ENCODE measurements at regions not wholly inside any gene's neighbourhood (a gene's known extent, or its start where the extent isn't known, plus 50 kb on each side); places are given as distances from the start of the nearest gene placed in this dataset.

- H3K27ac ChIP-seq (ENCODE audit: low read depth in 1 of 2, low read length in 2 of 2) = no peak overlapping the region
- no peaks in the 10 kb centered on the region for H3K9me3 ChIP-seq (ENCODE audit: control insufficient read depth, low read length)
- no peaks in the 10 kb centered on the region for H3K4me1 ChIP-seq (ENCODE audit: control insufficient read depth in 1 of 2, insufficient read depth in 2 of 2, low read length in 2 of 2)
- H3K4me3 ChIP-seq (ENCODE audit: low read length in 2 of 2) = no peak overlapping the region
- 95% methylated on average over 2 of the region's 2 CpGs for WGBS, 2 donors
- no peak for DNase-seq
- H3K36me3 ChIP-seq (ENCODE audit: control insufficient read depth in 1 of 2, insufficient read depth in 2 of 2, low read length in 1 of 2) = no peaks in the 10 kb centered on the region
- no peaks in the 10 kb centered on the region for H3K27me3 ChIP-seq (ENCODE audit: control insufficient read depth in 1 of 2, insufficient read depth in 2 of 2, low read length in 1 of 2)
- intact Hi-C loops (cut with DNase I) = loop anchor here in 1 of 2 donors (10.0 kb wide), 1 partner anchor 157 kb away; no protein-coding TSS in a partner anchor
- ATAC-seq (ENCODE audit: low FRiP score) = no peak
These were observed 143.3 kb downstream of the FTCDNL1 start for GRCh38 chr2:199707593-199708185.

- intact Hi-C loops (cut with DNase I) = loop anchor here in 1 of 2 donors (10.0 kb wide), 1 partner anchor 159 kb away; no protein-coding TSS in a partner anchor
- no peaks in the 10 kb centered on the region for H3K27me3 ChIP-seq (ENCODE audit: control insufficient read depth in 1 of 2, insufficient read depth in 2 of 2, low read length in 1 of 2)
- H3K4me3 ChIP-seq (ENCODE audit: low read length in 2 of 2) = no peak overlapping the region
- ATAC-seq (ENCODE audit: low FRiP score) (no peak), DNase-seq (no peak)
- no peaks in the 10 kb centered on the region for H3K4me1 ChIP-seq (ENCODE audit: control insufficient read depth in 1 of 2, insufficient read depth in 2 of 2, low read length in 2 of 2)
- no peak overlapping the region for H3K27ac ChIP-seq (ENCODE audit: low read depth in 1 of 2, low read length in 2 of 2)
- H3K9me3 ChIP-seq (ENCODE audit: control insufficient read depth, low read length) = no peaks in the 10 kb centered on the region
- 90 to 92% methylated on average over 1 of the region's 1 CpG for WGBS, 2 donors
- no peaks in the 10 kb centered on the region for H3K36me3 ChIP-seq (ENCODE audit: control insufficient read depth in 1 of 2, insufficient read depth in 2 of 2, low read length in 1 of 2)
These were observed 145.5 kb downstream of the FTCDNL1 start for GRCh38 chr2:199705538-199705937.

GRCh38 chr2:199704358-199705238 lies 146.4 kb downstream of the FTCDNL1 start:
- ATAC-seq (ENCODE audit: low FRiP score) = no peak
- Histone ChIP-seq H3K27me3 (ENCODE audit: control insufficient read depth in 1 of 2, insufficient read depth in 2 of 2, low read length in 1 of 2) (no peaks in the 10 kb centered on the region), H3K4me1 (ENCODE audit: control insufficient read depth in 1 of 2, insufficient read depth in 2 of 2, low read length in 2 of 2) (no peaks in the 10 kb centered on the region), H3K9me3 (ENCODE audit: control insufficient read depth, low read length) (no peaks in the 10 kb centered on the region), H3K27ac (ENCODE audit: low read depth in 1 of 2, low read length in 2 of 2) (no peak overlapping the region), H3K4me3 (ENCODE audit: low read length in 2 of 2) (no peak overlapping the region), H3K36me3 (ENCODE audit: control insufficient read depth in 1 of 2, insufficient read depth in 2 of 2, low read length in 1 of 2) (no peaks in the 10 kb centered on the region)
- intact Hi-C loops (cut with DNase I) = loop anchor here in 1 of 2 donors (10.0 kb wide), 1 partner anchor 160 kb away; no protein-coding TSS in a partner anchor
- no peak for DNase-seq
- 73 to 79% methylated on average over 1 of the region's 1 CpG for WGBS, 2 donors

- intact Hi-C loops (cut with DNase I) = loop anchor here in 1 of 2 donors (10.0 kb wide), 1 partner anchor 162 kb away; no protein-coding TSS in a partner anchor
- Histone ChIP-seq H3K27ac (ENCODE audit: low read depth in 1 of 2, low read length in 2 of 2) (no peak overlapping the region), H3K4me3 (ENCODE audit: low read length in 2 of 2) (no peak overlapping the region), H3K9me3 (ENCODE audit: control insufficient read depth, low read length) (no peaks in the 10 kb centered on the region), H3K36me3 (ENCODE audit: control insufficient read depth in 1 of 2, insufficient read depth in 2 of 2, low read length in 1 of 2) (no peaks in the 10 kb centered on the region), H3K4me1 (ENCODE audit: control insufficient read depth in 1 of 2, insufficient read depth in 2 of 2, low read length in 2 of 2) (no peaks in the 10 kb centered on the region), H3K27me3 (ENCODE audit: control insufficient read depth in 1 of 2, insufficient read depth in 2 of 2, low read length in 1 of 2) (no peaks in the 10 kb centered on the region)
- WGBS, 2 donors = 59 to 62% methylated on average over 2 of the region's 2 CpGs
- ATAC-seq (ENCODE audit: low FRiP score) = no peak
- no peak for DNase-seq
These were observed 147.8 kb downstream of the FTCDNL1 start for GRCh38 chr2:199703199-199703598.

- no peaks in the 10 kb centered on the region for H3K36me3 ChIP-seq (ENCODE audit: control insufficient read depth in 1 of 2, insufficient read depth in 2 of 2, low read length in 1 of 2)
- H3K27ac ChIP-seq (ENCODE audit: low read depth in 1 of 2, low read length in 2 of 2) = no peak overlapping the region
- H3K9me3 ChIP-seq (ENCODE audit: control insufficient read depth, low read length) = no peaks in the 10 kb centered on the region
- intact Hi-C loops (cut with DNase I) = no loop called here
- ATAC-seq (ENCODE audit: low FRiP score) (no peak), DNase-seq (no peak)
- no peaks in the 10 kb centered on the region for H3K27me3 ChIP-seq (ENCODE audit: control insufficient read depth in 1 of 2, insufficient read depth in 2 of 2, low read length in 1 of 2)
- H3K4me1 ChIP-seq (ENCODE audit: control insufficient read depth in 1 of 2, insufficient read depth in 2 of 2, low read length in 2 of 2) = no peaks in the 10 kb centered on the region
- no peak overlapping the region for H3K4me3 ChIP-seq (ENCODE audit: low read length in 2 of 2)
These were observed 153.5 kb downstream of the FTCDNL1 start for GRCh38 chr2:199697469-199697868.

GRCh38 chr2:199696048-199696447 lies 154.9 kb downstream of the FTCDNL1 start:
- H3K27ac ChIP-seq (ENCODE audit: low read depth in 1 of 2, low read length in 2 of 2) = no peak overlapping the region
- no peaks in the 10 kb centered on the region for H3K27me3 ChIP-seq (ENCODE audit: control insufficient read depth in 1 of 2, insufficient read depth in 2 of 2, low read length in 1 of 2)
- intact Hi-C loops (cut with DNase I) = no loop called here
- H3K4me1 ChIP-seq (ENCODE audit: control insufficient read depth in 1 of 2, insufficient read depth in 2 of 2, low read length in 2 of 2) = no peaks in the 10 kb centered on the region
- H3K36me3 ChIP-seq (ENCODE audit: control insufficient read depth in 1 of 2, insufficient read depth in 2 of 2, low read length in 1 of 2) = no peaks in the 10 kb centered on the region
- WGBS, 2 donors = 83 to 96% methylated on average over 6 of the region's 6 CpGs
- no peak overlapping the region for H3K4me3 ChIP-seq (ENCODE audit: low read length in 2 of 2)
- ATAC-seq (ENCODE audit: low FRiP score) (peak; percentile 41), DNase-seq (no peak)
- no peaks in the 10 kb centered on the region for H3K9me3 ChIP-seq (ENCODE audit: control insufficient read depth, low read length)

- 82 to 89% methylated on average over 1 of the region's 1 CpG for WGBS, 2 donors
- no peaks in the 10 kb centered on the region for H3K4me1 ChIP-seq (ENCODE audit: control insufficient read depth in 1 of 2, insufficient read depth in 2 of 2, low read length in 2 of 2)
These were observed 157.1 kb downstream of the FTCDNL1 start for GRCh38 chr2:199693861-199694260.

GRCh38 chr2:199692489-199692888 lies 158.5 kb downstream of the FTCDNL1 start:
- WGBS, 2 donors = 80 to 82% methylated on average over 3 of the region's 3 CpGs
- Histone ChIP-seq H3K9me3 (ENCODE audit: control insufficient read depth, low read length) (no peaks in the 10 kb centered on the region), H3K36me3 (ENCODE audit: control insufficient read depth in 1 of 2, insufficient read depth in 2 of 2, low read length in 1 of 2) (no peaks in the 10 kb centered on the region), H3K27ac (ENCODE audit: low read depth in 1 of 2, low read length in 2 of 2) (no peak overlapping the region), H3K4me3 (ENCODE audit: low read length in 2 of 2) (no peak overlapping the region), H3K4me1 (ENCODE audit: control insufficient read depth in 1 of 2, insufficient read depth in 2 of 2, low read length in 2 of 2) (peaks cover 0 to 1% of the 10 kb centered on the region in 2 donors), H3K27me3 (ENCODE audit: control insufficient read depth in 1 of 2, insufficient read depth in 2 of 2, low read length in 1 of 2) (no peaks in the 10 kb centered on the region)
- intact Hi-C loops (cut with DNase I) = no loop called here
- ATAC-seq (ENCODE audit: low FRiP score) (no peak), DNase-seq (no peak)

More at GRCh38 chr2:199693861-199694260, 157.1 kb downstream of the FTCDNL1 start:
- DNase-seq (no peak), ATAC-seq (ENCODE audit: low FRiP score) (no peak)
- Histone ChIP-seq H3K27me3 (ENCODE audit: control insufficient read depth in 1 of 2, insufficient read depth in 2 of 2, low read length in 1 of 2) (no peaks in the 10 kb centered on the region), H3K27ac (ENCODE audit: low read depth in 1 of 2, low read length in 2 of 2) (no peak overlapping the region), H3K4me3 (ENCODE audit: low read length in 2 of 2) (no peak overlapping the region), H3K36me3 (ENCODE audit: control insufficient read depth in 1 of 2, insufficient read depth in 2 of 2, low read length in 1 of 2) (no peaks in the 10 kb centered on the region), H3K9me3 (ENCODE audit: control insufficient read depth, low read length) (no peaks in the 10 kb centered on the region)
- intact Hi-C loops (cut with DNase I) = no loop called here

All from aorta (tissue), 5 donors.